ENCODE measurements at regions not wholly inside any gene's neighbourhood (a gene's known extent, or its start where the extent isn't known, plus 50 kb on each side); places are given as distances from the start of the nearest gene placed in this dataset.
A peak's percentile ranks its signal among the peaks of the same experiment; 100 is the strongest.
"Not testable (repeated sequence)": the region's sequence is repeated elsewhere in the genome, so short reads cannot be mapped to it uniquely, and the experiment has no call there.

- FAIRE-seq (no peak), DNase-seq (ENCODE audit: low read depth) (no peak)
- no peaks in the 10 kb centered on the region for H3K27me3 ChIP-seq (ENCODE audit: control insufficient read depth, insufficient read depth, low read length)
- no peak for TF ChIP-seq CTCF (IDR thresholded peaks at IDR 0.05; ENCODE audit: insufficient read depth, low read length, severe bottlenecking)
- no peaks in the 10 kb centered on the region for H3K36me3 ChIP-seq (ENCODE audit: control insufficient read depth, insufficient read depth, low read length)
- no peak overlapping the region for H3K4me3 ChIP-seq (ENCODE audit: low read depth, low read length)
Observed at GRCh38 chr2:231644426-231644825, 51.8 kb downstream of the TEX44 start.

GRCh38 chr2:231646476-231646875 lies 53.8 kb downstream of the TEX44 start:
- TF ChIP-seq CTCF (IDR thresholded peaks at IDR 0.05; ENCODE audit: insufficient read depth, low read length, severe bottlenecking) = no peak
- DNase-seq (ENCODE audit: low read depth) (peak; percentile 85), FAIRE-seq (peak; percentile 73)
- Histone ChIP-seq H3K36me3 (ENCODE audit: control insufficient read depth, insufficient read depth, low read length) (no peaks in the 10 kb centered on the region), H3K27me3 (ENCODE audit: control insufficient read depth, insufficient read depth, low read length) (no peaks in the 10 kb centered on the region), H3K4me3 (ENCODE audit: low read depth, low read length) (no peak overlapping the region)

- H3K27me3 ChIP-seq (ENCODE audit: control insufficient read depth, insufficient read depth, low read length) = no peaks in the 10 kb centered on the region
- no peaks in the 10 kb centered on the region for H3K36me3 ChIP-seq (ENCODE audit: control insufficient read depth, insufficient read depth, low read length)
- no peak overlapping the region for H3K4me3 ChIP-seq (ENCODE audit: low read depth, low read length)
- no peak for FAIRE-seq
- TF ChIP-seq CTCF (IDR thresholded peaks at IDR 0.05; ENCODE audit: insufficient read depth, low read length, severe bottlenecking) = peak; percentile 90
- peak; percentile 43 for DNase-seq (ENCODE audit: low read depth)
Observed at GRCh38 chr2:231648579-231649174, 56.0 kb downstream of the TEX44 start.

- FAIRE-seq; H3K36me3 ChIP-seq (ENCODE audit: control insufficient read depth, insufficient read depth, low read length); DNase-seq (ENCODE audit: low read depth); H3K27me3 ChIP-seq (ENCODE audit: control insufficient read depth, insufficient read depth, low read length); H3K4me3 ChIP-seq (ENCODE audit: low read depth, low read length): not testable (repeated sequence)
Observed at GRCh38 chr2:231651561-231651960, 56.8 kb upstream of the PTMA start.

- FAIRE-seq = no peak
Observed at GRCh38 chr2:231655488-231655887, 52.8 kb upstream of the PTMA start.

GRCh38 chr2:231655894-231656293 lies 52.4 kb upstream of the PTMA start:
- DNase-seq (ENCODE audit: low read depth) (no peak), FAIRE-seq (no peak)
- no peak for TF ChIP-seq CTCF (IDR thresholded peaks at IDR 0.05; ENCODE audit: insufficient read depth, low read length, severe bottlenecking)
- Histone ChIP-seq H3K36me3 (ENCODE audit: control insufficient read depth, insufficient read depth, low read length) (no peaks in the 10 kb centered on the region), H3K27me3 (ENCODE audit: control insufficient read depth, insufficient read depth, low read length) (no peaks in the 10 kb centered on the region), H3K4me3 (ENCODE audit: low read depth, low read length) (no peak overlapping the region)

More at GRCh38 chr2:231655488-231655887, 52.8 kb upstream of the PTMA start:
- Histone ChIP-seq H3K27me3 (ENCODE audit: control insufficient read depth, insufficient read depth, low read length) (no peaks in the 10 kb centered on the region), H3K36me3 (ENCODE audit: control insufficient read depth, insufficient read depth, low read length) (no peaks in the 10 kb centered on the region), H3K4me3 (ENCODE audit: low read depth, low read length) (no peak overlapping the region)
- no peak for TF ChIP-seq CTCF (IDR thresholded peaks at IDR 0.05; ENCODE audit: insufficient read depth, low read length, severe bottlenecking)
- DNase-seq (ENCODE audit: low read depth) = no peak

Measured in bronchial epithelial cell (primary cell).